ENCODE measurements at regions not wholly inside any gene's neighbourhood (a gene's known extent, or its start where the extent isn't known, plus 50 kb on each side); places are given as distances from the start of the nearest gene placed in this dataset.

- intact Hi-C loops (cut with micrococcal nuclease), result no loop called here
- Histone ChIP-seq H4K20me1 (replicated peaks; ENCODE audit: control insufficient read depth, extremely low read depth, insufficient read depth, low read length) (no peaks in the 10 kb centered on the region), H3K79me2 (ENCODE audit: control insufficient read depth, insufficient read depth, low read length) (no peaks in the 10 kb centered on the region), H3K9me1 (replicated peaks; ENCODE audit: control insufficient read depth, extremely low read depth, insufficient read depth, low read length) (no peaks in the 10 kb centered on the region), H3K27me3 (ENCODE audit: control insufficient read depth in 2 of 2, insufficient read depth in 2 of 2, low read length in 2 of 2) (no peaks in the 10 kb centered on the region), H2AFZ (ENCODE audit: low read depth, low read length) (no peak overlapping the region), H3K4me2 (ENCODE audit: insufficient read depth, low read length) (no peak overlapping the region), H3K9ac (replicated peaks; ENCODE audit: extremely low read depth, insufficient read depth, low read length) (no peak overlapping the region), H3K27ac (ENCODE audit: insufficient read depth, low read depth, low read length) (no peak overlapping the region), H3K4me1 (ENCODE audit: control insufficient read depth, extremely low read depth, insufficient read depth, low read length) (no peaks in the 10 kb centered on the region), H3K9me3 (replicated peaks; ENCODE audit: control insufficient read depth, insufficient read depth, low read length) (no peaks in the 10 kb centered on the region), H3K4me3 (replicated peaks in 1 of 3; ENCODE audit: insufficient read depth in 1 of 3, low read depth in 1 of 3, low read length in 3 of 3) (no peak overlapping the region), H3K36me3 (ENCODE audit: control insufficient read depth in 2 of 2, extremely low read depth in 1 of 2, insufficient read depth in 2 of 2, low read length in 2 of 2) (no peaks in the 10 kb centered on the region)
- DNase-seq (ENCODE audit: low read depth, low spot score), result no peak
- FAIRE-seq, result no peak
- BruUV-seq (replicated peaks), result no TSS peak
- TF ChIP-seq CTCF (IDR thresholded peaks at IDR 0.05; ENCODE audit: extremely low read depth in 1 of 2, insufficient read depth in 1 of 2, low read depth in 1 of 2, low read length in 2 of 2), result no peak
- TF ChIP-seq JUN (IDR thresholded peaks at IDR 0.05; ENCODE audit: borderline replicate concordance, insufficient read depth, insufficient read length, low read depth), result no peak
- TF ChIP-seq POLR2AphosphoS5 (IDR thresholded peaks at IDR 0.05; ENCODE audit: insufficient read depth, low read depth, low read length), result no peak
- no peak for TF ChIP-seq EZH2 (IDR thresholded peaks at IDR 0.05; ENCODE audit: borderline replicate concordance, low read depth, low read length, severe bottlenecking)
- dilution Hi-C loops (cut with MboI; ENCODE audit: extremely low pct_ligation_motif_present, low sequenced_read_pairs), result no loop called here
- ChIA-PET CTCF (interaction anchor here (0.7 to 1.0 kb wide), 2 partner anchors 15 to 170 kb away, joined by 3 read pairs; no protein-coding TSS in a partner anchor), POLR2A (no interaction called here)
Observed at GRCh38 chr12:85697003-85697402, 139.2 kb downstream of the RASSF9 start.

- FAIRE-seq (no peak), DNase-seq (ENCODE audit: low read depth, low spot score) (no peak)
- dilution Hi-C loops (cut with MboI; ENCODE audit: extremely low pct_ligation_motif_present, low sequenced_read_pairs), result no loop called here
- BruUV-seq (replicated peaks), result no TSS peak
- no peak overlapping the region for H3K4me3 ChIP-seq (replicated peaks in 1 of 3; ENCODE audit: insufficient read depth in 1 of 3, low read depth in 1 of 3, low read length in 3 of 3)
- H3K27me3 ChIP-seq (ENCODE audit: control insufficient read depth in 2 of 2, insufficient read depth in 2 of 2, low read length in 2 of 2), result no peaks in the 10 kb centered on the region
- no peaks in the 10 kb centered on the region for H4K20me1 ChIP-seq (replicated peaks; ENCODE audit: control insufficient read depth, extremely low read depth, insufficient read depth, low read length)
- no peaks in the 10 kb centered on the region for H3K79me2 ChIP-seq (ENCODE audit: control insufficient read depth, insufficient read depth, low read length)
- no peaks in the 10 kb centered on the region for H3K4me1 ChIP-seq (ENCODE audit: control insufficient read depth, extremely low read depth, insufficient read depth, low read length)
- H3K9me3 ChIP-seq (replicated peaks; ENCODE audit: control insufficient read depth, insufficient read depth, low read length), result no peaks in the 10 kb centered on the region
- CTCF ChIA-PET, result interaction anchor here (1.1 kb wide), 1 partner anchor 123 kb away, joined by 4 read pairs; no protein-coding TSS in a partner anchor
- H3K36me3 ChIP-seq (ENCODE audit: control insufficient read depth in 2 of 2, extremely low read depth in 1 of 2, insufficient read depth in 2 of 2, low read length in 2 of 2), result no peaks in the 10 kb centered on the region
- intact Hi-C loops (cut with micrococcal nuclease), result no loop called here
- H3K9me1 ChIP-seq (replicated peaks; ENCODE audit: control insufficient read depth, extremely low read depth, insufficient read depth, low read length), result no peaks in the 10 kb centered on the region
- H2AFZ ChIP-seq (ENCODE audit: low read depth, low read length), result peak overlapping the region; percentile 29
- no peak for TF ChIP-seq JUN (IDR thresholded peaks at IDR 0.05; ENCODE audit: borderline replicate concordance, insufficient read depth, insufficient read length, low read depth)
- TF ChIP-seq GATA2 (IDR thresholded peaks at IDR 0.05; ENCODE audit: insufficient read depth, insufficient read length, low read depth, low read length), result no peak
- TF ChIP-seq POLR2AphosphoS5 (IDR thresholded peaks at IDR 0.05; ENCODE audit: insufficient read depth, low read depth, low read length), result no peak
- TF ChIP-seq FOS (IDR thresholded peaks at IDR 0.05; ENCODE audit: borderline replicate concordance, insufficient read depth, low read length), result no peak
- no peak for TF ChIP-seq MAX (IDR thresholded peaks at IDR 0.05; ENCODE audit: insufficient read depth, insufficient read length)
- no peak for TF ChIP-seq POLR2A (IDR thresholded peaks at IDR 0.05; ENCODE audit: low read depth, low read length)
- H3K4me2 ChIP-seq (ENCODE audit: insufficient read depth, low read length), result no peak overlapping the region
- POLR2A ChIA-PET, result no interaction called here
- H3K27ac ChIP-seq (ENCODE audit: insufficient read depth, low read depth, low read length), result no peak overlapping the region
- H3K9ac ChIP-seq (replicated peaks; ENCODE audit: extremely low read depth, insufficient read depth, low read length), result no peak overlapping the region
Observed at GRCh38 chr12:85698937-85699336, 137.3 kb downstream of the RASSF9 start.
